Stimulated activated naive CD4-positive, alpha-beta T cell treated with Interleukin-2 at 50 U/mL for 16 hours (primary cell): ENCODE measurements at regions not wholly inside any gene's neighbourhood (a gene's known extent, or its start where the extent isn't known, plus 50 kb on each side); places are given as distances from the start of the nearest gene placed in this dataset.
"Not testable (repeated sequence)": the region's sequence is repeated elsewhere in the genome, so short reads cannot be mapped to it uniquely, and the experiment has no call there.

Experiments used
- DNase-seq: peaks from one replicate; lab custom pipeline; 2025; lab: John Stamatoyannopoulos, UW

DNA sequence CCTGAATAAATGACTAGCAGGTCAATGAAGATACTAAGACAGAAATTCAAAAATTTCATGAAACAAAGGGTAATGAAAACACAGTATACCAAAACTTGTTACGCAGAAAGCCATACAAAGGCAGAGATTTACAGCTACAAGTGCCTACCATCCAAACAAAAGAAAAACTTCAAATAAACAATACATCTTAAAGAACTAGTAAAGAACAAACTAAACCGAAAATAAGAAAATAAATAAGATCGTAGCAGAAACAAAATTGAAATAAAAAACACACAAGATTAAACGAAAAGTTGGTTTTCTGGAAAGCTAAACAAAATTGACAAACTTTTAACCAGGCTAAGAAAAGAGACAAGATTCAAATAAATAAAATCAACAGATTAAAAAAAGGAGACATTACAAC, 51.5 kb downstream of the VPREB1 start:
- not testable (repeated sequence) for DNase-seq

GRCh38 chr22:22297159-22297793, 52.7 kb downstream of the VPREB1 start:
- peak; percentile 29 for DNase-seq

GRCh38 chr22:22297794-22298653, 53.4 kb downstream of the VPREB1 start:
- peak; percentile 65 for DNase-seq

DNA sequence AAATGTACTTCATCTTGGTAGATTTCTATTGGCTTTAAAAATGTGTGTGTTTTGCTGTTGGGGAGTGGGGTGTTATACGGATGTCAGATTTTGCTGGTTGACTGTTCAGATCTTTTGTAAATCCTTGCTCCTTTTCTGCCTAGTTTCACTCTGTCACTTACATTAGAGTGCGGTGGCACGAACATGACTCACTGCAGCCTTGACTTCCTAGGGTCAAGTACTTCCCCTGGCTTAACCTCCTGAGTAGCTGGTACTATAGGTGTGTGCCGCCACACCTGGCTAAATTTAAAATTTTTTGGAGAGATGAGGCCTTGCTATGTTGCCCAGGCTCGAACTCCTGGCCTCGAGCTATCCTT, 54.0 kb downstream of the VPREB1 start:
- DNase-seq, result not testable (repeated sequence)

- DNase-seq, result not testable (repeated sequence)
Measured at GRCh38 chr22:22300511-22300910, 55.9 kb downstream of the VPREB1 start.

DNA sequence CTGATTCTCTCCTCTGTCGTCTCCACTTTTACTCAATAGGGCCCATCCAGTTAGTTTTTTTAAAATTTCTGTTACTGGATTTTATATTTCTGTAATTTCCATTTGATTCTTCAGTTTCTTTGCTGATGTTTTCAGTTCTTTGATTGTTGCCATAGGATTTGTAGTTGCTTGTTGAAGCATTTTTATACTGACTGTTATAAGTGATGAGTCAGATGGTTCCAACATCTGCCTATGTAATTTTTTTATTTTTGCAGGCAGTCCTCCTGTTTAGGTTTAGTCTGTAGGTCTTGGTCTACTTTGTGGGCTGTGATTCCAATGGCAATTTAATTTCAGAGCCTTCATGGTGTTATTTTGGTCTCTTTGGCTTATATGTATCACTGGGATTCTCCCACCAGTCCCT, 56.4 kb downstream of the VPREB1 start:
- not testable (repeated sequence) for DNase-seq

GRCh38 chr22:22316589-22316988, 72.0 kb downstream of the VPREB1 start:
- no peak for DNase-seq

- no peak for DNase-seq
Measured at GRCh38 chr22:22318723-22319465, 74.3 kb downstream of the VPREB1 start.

DNA sequence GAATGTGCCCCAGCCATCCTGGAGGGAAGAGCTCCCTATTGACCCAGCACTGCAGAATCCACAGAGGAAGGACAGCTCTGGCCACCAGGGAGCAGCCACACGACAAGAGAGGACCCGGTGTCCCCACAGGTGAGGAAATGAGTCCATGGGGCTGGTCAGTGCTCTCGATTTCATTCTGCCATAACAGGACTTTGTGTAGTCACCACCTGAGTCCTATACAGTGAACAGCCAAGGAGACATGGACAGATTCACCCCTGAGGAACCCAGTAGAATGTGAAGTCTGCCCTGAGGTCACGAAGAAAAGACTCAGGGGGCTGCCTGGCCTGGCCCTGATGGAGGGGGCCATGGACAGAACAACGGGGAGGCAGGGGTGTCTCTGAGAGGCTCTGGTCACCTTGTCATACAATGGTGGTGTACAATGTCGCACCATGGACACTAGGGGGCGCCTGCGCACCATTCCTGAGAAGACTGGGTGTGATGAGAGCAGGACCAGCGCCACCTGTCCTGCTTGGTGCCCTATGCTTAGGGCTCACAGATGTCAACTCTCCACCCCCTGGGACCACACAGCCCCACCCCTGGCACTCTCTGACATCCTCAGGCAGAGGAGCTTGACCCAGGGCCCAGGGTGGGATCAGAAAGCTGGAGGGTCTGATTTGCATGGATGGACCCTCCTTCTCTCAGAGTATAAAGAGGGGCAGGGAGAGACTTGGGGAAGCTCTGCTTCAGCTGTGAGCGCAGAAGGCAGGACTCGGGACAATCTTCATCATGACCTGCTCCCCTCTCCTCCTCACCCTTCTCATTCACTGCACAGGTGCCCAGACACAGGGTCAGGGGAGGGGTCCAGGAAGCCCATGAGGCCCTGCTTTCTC, 77.4 kb downstream of the VPREB1 start:
- DNase-seq, result peak; percentile 59

DNA sequence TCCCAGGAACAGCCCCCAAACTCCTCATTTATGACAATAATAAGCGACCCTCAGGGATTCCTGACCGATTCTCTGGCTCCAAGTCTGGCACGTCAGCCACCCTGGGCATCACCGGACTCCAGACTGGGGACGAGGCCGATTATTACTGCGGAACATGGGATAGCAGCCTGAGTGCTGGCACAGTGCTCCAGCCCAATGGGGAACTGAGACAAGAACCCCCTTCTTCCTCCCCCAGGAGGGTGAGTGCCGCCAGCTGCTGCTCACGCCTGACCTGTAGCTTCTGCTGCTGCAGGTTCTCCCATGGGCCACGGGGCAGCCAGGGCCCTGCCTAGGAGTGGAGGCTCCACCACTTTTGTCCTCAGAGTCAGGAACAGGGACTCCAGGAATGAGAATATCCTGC, 78.2 kb downstream of the VPREB1 start:
- DNase-seq, result no peak

GRCh38 chr22:22327723-22328122, 83.1 kb downstream of the VPREB1 start:
- DNase-seq, result no peak

DNA sequence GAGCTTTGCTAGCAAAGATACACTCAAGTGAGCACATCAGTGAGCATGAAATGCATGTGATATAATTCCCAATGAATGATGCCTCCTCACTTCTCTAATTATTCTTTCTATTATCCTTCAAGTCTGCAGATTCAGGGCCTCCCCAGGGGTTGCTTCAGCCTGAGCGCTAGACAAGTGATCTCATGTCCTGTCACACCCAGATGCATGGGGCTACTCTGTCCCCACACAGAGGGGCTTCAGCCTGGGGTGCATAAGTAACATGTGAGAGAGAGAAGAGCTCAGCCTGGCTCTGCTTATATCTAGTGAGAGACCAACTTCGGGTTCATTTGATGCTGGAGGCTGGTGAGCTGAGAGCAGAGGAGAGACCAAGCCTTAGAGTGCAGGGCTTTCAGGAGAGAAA, 85.2 kb downstream of the VPREB1 start:
- no peak for DNase-seq

- DNase-seq, result not testable (repeated sequence)
Measured at GRCh38 chr22:22335640-22336039, 91.1 kb downstream of the VPREB1 start.

DNA sequence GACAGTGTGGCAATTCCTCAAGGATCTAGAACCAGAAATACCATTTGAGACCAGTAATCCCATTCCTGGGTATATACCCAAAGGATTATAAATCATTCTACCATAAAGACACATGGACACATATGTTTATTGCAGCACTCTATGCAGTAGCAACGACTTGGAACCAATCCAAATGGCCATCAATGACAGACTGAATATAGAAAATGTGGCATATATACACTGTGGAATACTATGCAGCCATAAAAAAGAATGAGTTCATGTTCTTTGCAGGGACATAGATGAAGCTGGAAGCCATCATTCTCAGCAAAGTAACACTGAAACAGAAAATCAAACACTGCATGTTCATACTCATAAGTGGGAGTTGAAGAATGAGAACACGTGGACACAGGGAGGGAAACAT, 91.7 kb downstream of the VPREB1 start:
- not testable (repeated sequence) for DNase-seq

- DNase-seq, result not testable (repeated sequence)
Measured at GRCh38 chr22:22338778-22339177, 94.2 kb downstream of the VPREB1 start.

GRCh38 chr22:22341736-22342135, 97.2 kb downstream of the VPREB1 start:
- no peak for DNase-seq

DNA sequence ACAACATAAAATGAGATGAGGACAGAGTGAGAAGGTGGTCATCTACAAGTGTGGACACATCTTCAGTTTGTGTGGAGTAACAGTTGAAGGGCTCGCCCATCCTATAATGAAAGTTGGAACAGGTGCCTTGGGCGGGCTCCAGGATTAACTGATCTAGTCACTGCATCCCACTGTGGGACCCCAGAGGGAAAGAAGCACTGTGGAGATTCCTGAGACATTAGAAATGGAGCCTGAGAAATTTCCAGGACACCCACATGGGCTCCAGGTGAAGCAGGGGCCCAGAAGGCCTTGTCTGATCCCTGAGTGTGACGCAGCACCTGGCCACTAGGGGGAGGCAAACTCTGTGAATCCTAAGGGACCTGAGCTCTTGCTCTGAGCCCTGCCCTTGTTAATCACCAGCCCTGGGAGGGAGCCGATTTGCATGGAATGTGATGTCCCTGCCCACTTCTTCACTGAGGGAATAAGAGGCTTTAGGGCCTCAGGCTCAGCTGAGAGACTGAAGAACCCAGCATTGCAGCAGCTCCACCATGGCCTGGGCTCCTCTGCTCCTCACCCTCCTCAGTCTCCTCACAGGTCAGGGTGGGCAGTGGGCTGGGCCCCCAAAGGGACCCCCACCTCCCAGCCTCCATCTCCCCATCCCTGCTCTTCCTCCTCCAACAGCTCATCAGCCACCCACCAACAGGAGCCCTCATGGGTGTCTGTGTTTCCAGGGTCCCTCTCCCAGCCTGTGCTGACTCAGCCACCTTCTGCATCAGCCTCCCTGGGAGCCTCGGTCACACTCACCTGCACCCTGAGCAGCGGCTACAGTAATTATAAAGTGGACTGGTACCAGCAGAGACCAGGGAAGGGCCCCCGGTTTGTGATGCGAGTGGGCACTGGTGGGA, 98.4 kb downstream of the VPREB1 start:
- peak; percentile 52 for DNase-seq

- no peak for DNase-seq
Measured at GRCh38 chr22:22343581-22344296, 99.2 kb downstream of the VPREB1 start.

DNA sequence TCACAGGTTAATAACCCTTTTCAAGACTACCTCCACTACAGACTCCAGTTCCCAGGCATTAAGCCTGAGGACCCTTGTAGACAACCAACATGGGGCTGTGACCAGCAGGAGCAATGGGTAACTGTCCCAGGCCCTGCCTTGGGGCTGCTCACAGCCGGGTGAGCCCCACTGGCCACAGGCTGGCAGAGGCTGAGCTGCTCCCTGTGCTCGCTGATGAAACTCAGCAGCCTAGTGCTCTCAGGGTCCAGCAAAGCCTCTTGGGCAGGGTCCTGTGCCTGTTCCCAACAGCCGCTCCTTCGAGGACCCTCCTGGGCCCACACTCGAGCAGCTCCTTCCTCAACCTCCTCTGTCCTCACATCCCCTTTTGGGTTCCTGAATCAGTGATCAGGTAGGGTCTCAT, 99.8 kb downstream of the VPREB1 start:
- DNase-seq, result no peak

GRCh38 chr22:22345781-22346180, 101.2 kb downstream of the VPREB1 start:
- no peak for DNase-seq
